ENCODE measurements at regions not wholly inside any gene's neighbourhood (a gene's known extent, or its start where the extent isn't known, plus 50 kb on each side); places are given as distances from the start of the nearest gene placed in this dataset.

DNA sequence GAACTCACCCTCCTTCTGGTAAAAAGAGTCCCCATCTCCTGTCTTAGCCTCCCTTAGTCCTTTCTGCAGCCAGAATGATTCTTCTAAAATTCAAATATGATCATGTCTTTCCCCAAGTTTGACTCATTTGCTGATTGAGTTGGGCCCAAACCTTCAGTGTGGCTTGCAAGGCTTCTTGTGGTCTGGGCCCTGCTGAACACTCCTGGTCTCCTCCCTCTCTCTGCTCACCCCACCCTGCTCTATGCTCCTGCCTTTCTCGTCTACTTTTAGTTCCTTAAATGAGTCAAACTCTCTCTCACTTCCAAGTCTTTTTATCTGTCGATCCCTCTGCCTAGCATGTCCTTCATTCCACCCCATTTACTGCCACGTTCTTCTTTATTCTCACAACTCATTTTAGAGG lies 72.6 kb downstream of the CCR1 start:
- Mint-ChIP-seq H3K27ac (no peak overlapping the region), H3K4me3 (no peak overlapping the region), H3K36me3 (no peaks in the 10 kb centered on the region), H3K9me3 (no peaks in the 10 kb centered on the region), H3K27me3 (ENCODE audit: low read depth) (no peaks in the 10 kb centered on the region), H3K4me1 (no peaks in the 10 kb centered on the region)
- TF ChIP-seq, protein P1, sequence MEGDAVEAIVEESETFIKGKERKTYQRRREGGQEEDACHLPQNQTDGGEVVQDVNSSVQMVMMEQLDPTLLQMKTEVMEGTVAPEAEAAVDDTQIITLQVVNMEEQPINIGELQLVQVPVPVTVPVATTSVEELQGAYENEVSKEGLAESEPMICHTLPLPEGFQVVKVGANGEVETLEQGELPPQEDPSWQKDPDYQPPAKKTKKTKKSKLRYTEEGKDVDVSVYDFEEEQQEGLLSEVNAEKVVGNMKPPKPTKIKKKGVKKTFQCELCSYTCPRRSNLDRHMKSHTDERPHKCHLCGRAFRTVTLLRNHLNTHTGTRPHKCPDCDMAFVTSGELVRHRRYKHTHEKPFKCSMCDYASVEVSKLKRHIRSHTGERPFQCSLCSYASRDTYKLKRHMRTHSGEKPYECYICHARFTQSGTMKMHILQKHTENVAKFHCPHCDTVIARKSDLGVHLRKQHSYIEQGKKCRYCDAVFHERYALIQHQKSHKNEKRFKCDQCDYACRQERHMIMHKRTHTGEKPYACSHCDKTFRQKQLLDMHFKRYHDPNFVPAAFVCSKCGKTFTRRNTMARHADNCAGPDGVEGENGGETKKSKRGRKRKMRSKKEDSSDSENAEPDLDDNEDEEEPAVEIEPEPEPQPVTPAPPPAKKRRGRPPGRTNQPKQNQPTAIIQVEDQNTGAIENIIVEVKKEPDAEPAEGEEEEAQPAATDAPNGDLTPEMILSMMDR (IDR thresholded peaks at IDR 0.05; ENCODE audit: unreplicated experiment), result no peak
- DNase-seq (ENCODE audit: low spot score in 2 of 2, unreplicated experiment in 2 of 2), result no peak

DNA sequence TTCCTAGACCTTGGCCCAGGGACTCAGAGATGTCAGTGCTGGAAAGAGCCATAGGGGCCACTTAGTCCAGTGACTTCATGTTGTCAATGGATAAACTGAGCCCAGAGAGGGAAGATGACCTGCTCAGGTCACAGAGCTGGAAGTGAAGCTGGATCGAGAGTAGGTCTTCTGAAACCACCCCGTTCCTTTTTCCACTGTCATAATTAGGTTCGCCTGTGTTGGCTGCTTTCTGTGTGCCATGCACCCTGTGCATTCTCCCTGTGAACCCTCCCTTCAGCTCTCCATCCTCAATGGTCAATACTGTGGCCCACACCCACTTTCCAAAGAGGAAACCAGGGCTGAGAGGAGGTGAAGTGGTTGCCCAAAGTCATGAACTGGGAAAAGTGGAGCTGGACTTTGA lies 74.8 kb downstream of the CCR1 start:
- no peaks in the 10 kb centered on the region for H3K36me3 Mint-ChIP-seq
- TF ChIP-seq, protein P1 (IDR thresholded peaks at IDR 0.05; ENCODE audit: unreplicated experiment), result no peak
- no peak overlapping the region for H3K27ac Mint-ChIP-seq
- no peaks in the 10 kb centered on the region for H3K9me3 Mint-ChIP-seq
- peaks cover 2% of the 10 kb centered on the region for H3K27me3 Mint-ChIP-seq (ENCODE audit: low read depth)
- no peaks in the 10 kb centered on the region for H3K4me1 Mint-ChIP-seq
- no peak overlapping the region for H3K4me3 Mint-ChIP-seq
- DNase-seq (ENCODE audit: low spot score in 2 of 2, unreplicated experiment in 2 of 2), result no peak

DNA sequence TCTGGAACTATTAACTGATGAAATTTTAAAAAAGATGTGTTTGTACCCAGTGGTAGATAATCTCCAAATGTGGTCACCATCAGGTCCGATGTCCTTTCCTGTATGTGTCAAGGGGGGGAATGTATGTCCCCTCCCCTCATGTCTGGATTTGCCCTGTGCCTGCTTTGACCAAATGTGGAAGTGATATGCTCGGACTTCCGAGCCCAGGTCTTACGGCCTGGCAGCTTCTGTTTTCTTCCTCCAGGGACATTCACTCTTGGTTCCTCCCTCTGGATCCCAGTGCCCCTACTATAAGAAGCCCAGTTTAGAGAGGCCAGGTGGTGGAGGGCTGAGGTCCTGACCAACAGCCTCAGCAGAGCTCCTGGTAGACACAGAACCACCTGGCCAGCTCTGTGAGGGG lies 75.5 kb downstream of the CCR1 start:
- Mint-ChIP-seq H3K27me3 (ENCODE audit: low read depth) (peaks cover 2% of the 10 kb centered on the region), H3K36me3 (no peaks in the 10 kb centered on the region), H3K9me3 (no peaks in the 10 kb centered on the region), H3K4me3 (no peak overlapping the region), H3K27ac (no peak overlapping the region), H3K4me1 (no peaks in the 10 kb centered on the region)
- TF ChIP-seq, protein P1 (IDR thresholded peaks at IDR 0.05; ENCODE audit: unreplicated experiment), result no peak
- DNase-seq (ENCODE audit: low spot score in 2 of 2, unreplicated experiment in 2 of 2), result no peak

DNA sequence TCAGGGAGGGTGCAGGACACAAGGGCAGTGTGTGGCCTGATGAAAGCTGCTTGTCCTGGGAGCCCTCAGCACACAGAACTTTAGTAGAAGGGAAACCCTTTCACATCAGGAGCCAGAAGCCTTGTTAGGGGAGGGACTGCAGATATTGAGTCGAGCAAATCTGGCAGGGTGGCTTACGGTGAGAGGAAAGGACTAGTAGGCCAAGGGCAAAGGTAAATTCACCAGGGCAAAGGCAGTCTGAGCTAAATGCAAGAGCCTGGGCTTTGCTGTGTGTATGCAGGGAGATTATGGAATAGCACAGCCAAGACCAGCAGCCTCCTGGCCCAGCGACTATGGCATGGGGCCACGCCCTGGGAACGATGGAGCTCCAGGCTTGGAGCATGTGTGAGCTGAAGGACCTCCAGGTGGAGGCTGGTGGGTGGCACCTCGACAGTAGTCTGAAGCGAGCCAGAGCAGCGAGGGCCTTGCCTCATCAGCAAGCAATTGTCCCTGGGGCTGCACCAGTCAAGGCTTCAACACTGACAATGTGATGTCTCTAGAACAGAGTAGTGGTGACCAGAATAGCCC lies 76.1 kb downstream of the CCR1 start:
- TF ChIP-seq, protein P1 (IDR thresholded peaks at IDR 0.05; ENCODE audit: unreplicated experiment), result no peak
- DNase-seq (ENCODE audit: low spot score in 2 of 2, unreplicated experiment in 2 of 2), result no peak
- no peaks in the 10 kb centered on the region for H3K36me3 Mint-ChIP-seq
- peaks cover 2% of the 10 kb centered on the region for H3K27me3 Mint-ChIP-seq (ENCODE audit: low read depth)
- no peak overlapping the region for H3K27ac Mint-ChIP-seq
- H3K9me3 Mint-ChIP-seq, result no peaks in the 10 kb centered on the region
- H3K4me1 Mint-ChIP-seq, result no peaks in the 10 kb centered on the region
- H3K4me3 Mint-ChIP-seq, result no peak overlapping the region

DNA sequence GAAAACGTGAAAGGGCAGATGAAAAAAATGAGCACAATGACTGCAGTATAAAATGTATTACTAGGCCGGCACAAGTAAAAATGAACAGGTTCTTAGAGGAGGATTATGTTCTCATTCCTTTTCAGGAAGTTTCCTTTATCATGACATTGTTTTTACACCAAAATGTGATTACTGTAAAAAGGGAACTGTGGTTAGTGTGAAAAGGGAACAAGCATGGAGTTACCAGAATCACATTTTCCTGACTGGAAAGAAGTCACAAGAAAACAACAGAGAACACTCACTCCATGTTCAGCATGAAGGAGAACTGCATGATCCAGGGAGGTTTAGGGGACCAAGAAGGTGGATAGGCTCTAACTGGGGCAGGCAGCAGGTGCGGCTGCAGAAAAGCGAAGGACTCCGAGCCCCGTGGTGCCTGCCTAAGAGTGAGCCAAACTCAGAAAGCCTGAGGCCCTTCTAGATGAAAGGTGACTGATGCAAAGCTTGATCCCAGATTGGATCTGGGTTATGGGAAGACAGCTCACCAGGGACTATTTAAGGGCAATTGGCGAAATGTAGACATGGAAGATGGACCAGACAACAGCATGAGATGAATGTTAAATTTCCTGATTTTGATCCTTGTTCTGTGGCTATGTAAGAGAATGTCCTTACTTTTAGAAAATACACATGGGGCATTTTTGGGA lies 77.3 kb downstream of the CCR1 start:
- Mint-ChIP-seq H3K27me3 (ENCODE audit: low read depth) (peaks cover 2% of the 10 kb centered on the region), H3K36me3 (no peaks in the 10 kb centered on the region)

More for the DNA sequence above, 77.3 kb downstream of the CCR1 start:
- Mint-ChIP-seq H3K4me3 (no peak overlapping the region), H3K9me3 (no peaks in the 10 kb centered on the region), H3K27ac (no peak overlapping the region), H3K4me1 (no peaks in the 10 kb centered on the region)
- TF ChIP-seq, protein P1 (IDR thresholded peaks at IDR 0.05; ENCODE audit: unreplicated experiment), result no peak
- no peak for DNase-seq (ENCODE audit: low spot score in 2 of 2, unreplicated experiment in 2 of 2)
